Trophoblast cell (in vitro differentiated cells and primary cell): ENCODE measurements at regions not wholly inside any gene's neighbourhood (a gene's known extent, or its start where the extent isn't known, plus 50 kb on each side); places are given as distances from the start of the nearest gene placed in this dataset.

Experiments
- DNase-seq, 2 donors: peaks; one replicate each; pipeline ENCODE4 v3.0.0-alpha.2; 2016
- H2AFZ ChIP-seq: 2 replicates; pipeline ENCODE4 v1.6.1; 2013; ENCODE audit warnings: low read length, moderate library complexity, mild to moderate bottlenecking; ENCODE audit not compliant: insufficient read depth, poor library complexity
- H2AK5ac ChIP-seq: 2 replicates; pipeline ENCODE4 v1.6.1; 2013; ENCODE audit warnings: mild to moderate bottlenecking, low read length
- H2BK120ac ChIP-seq: 2 replicates; pipeline ENCODE4 v1.6.1; 2013; ENCODE audit warnings: low read length, mild to moderate bottlenecking, moderate library complexity; ENCODE audit not compliant: insufficient read depth, poor library complexity
- H2BK12ac ChIP-seq: 2 replicates; pipeline ENCODE4 v1.6.1; 2013; ENCODE audit warnings: mild to moderate bottlenecking, low read length, moderate library complexity
- H2BK5ac ChIP-seq: 2 replicates; pipeline ENCODE4 v1.6.1; 2013; ENCODE audit warnings: low read length, low read depth, moderate library complexity, mild to moderate bottlenecking; ENCODE audit not compliant: poor library complexity
- H3K14ac ChIP-seq: 2 replicates; pipeline ENCODE4 v1.6.1; 2013; ENCODE audit warnings: mild to moderate bottlenecking, low read length
- H3K18ac ChIP-seq: 2 replicates; pipeline ENCODE4 v1.6.1; 2013; ENCODE audit warnings: mild to moderate bottlenecking, low read length
- H3K23ac ChIP-seq: 2 replicates; pipeline ENCODE4 v1.6.1; 2013; ENCODE audit warnings: low read length
- H3K27ac ChIP-seq: 2 replicates; pipeline ENCODE4 v1.5.1; 2013; ENCODE audit warnings: low read depth, mild to moderate bottlenecking, inconsistent platforms, low read length, moderate library complexity
- H3K27me3 ChIP-seq: 2 replicates; pipeline ENCODE4 v1.6.1; 2013; ENCODE audit warnings: inconsistent platforms, mild to moderate bottlenecking, low read length, moderate library complexity; ENCODE audit not compliant: insufficient read depth
- H3K36me3 ChIP-seq, 2 experiments: 1 replicate in 1 of 2; 2 replicates in 1 of 2; pipeline ENCODE4 v1.6.1; 2013; ENCODE audit warnings: low read length in 2 of 2, mild to moderate bottlenecking in 2 of 2, moderate library complexity in 1 of 2; ENCODE audit not compliant: insufficient read depth in 2 of 2, control insufficient read depth in 1 of 2
- H3K4ac ChIP-seq: 2 replicates; pipeline ENCODE4 v1.6.1; 2013; ENCODE audit warnings: low read depth, mild to moderate bottlenecking, low read length, moderate library complexity
- H3K4me1 ChIP-seq, 2 experiments: 1 replicate in 1 of 2; 2 replicates in 1 of 2; pipeline ENCODE4 v1.6.1; 2013; ENCODE audit warnings: low read length in 2 of 2, mild to moderate bottlenecking in 2 of 2, moderate library complexity in 1 of 2; ENCODE audit not compliant: insufficient read depth in 2 of 2, control insufficient read depth in 1 of 2
- H3K4me2 ChIP-seq: 2 replicates; pipeline ENCODE4 v1.6.1; 2013; ENCODE audit warnings: inconsistent platforms, mild to moderate bottlenecking, low read length, moderate library complexity
- H3K4me3 ChIP-seq: 2 replicates; pipeline ENCODE4 v1.5.1; 2013; ENCODE audit warnings: mild to moderate bottlenecking, low read depth, low read length, inconsistent platforms
- H3K79me1 ChIP-seq: one replicate; pipeline ENCODE4 v1.6.1; 2013; ENCODE audit warnings: low read length
- H3K79me2 ChIP-seq: 2 replicates; pipeline ENCODE4 v1.6.1; 2013; ENCODE audit warnings: low read length, mild to moderate bottlenecking; ENCODE audit not compliant: control insufficient read depth, insufficient read depth, poor library complexity
- H3K9ac ChIP-seq: 2 replicates; pipeline ENCODE4 v1.6.1; 2013; ENCODE audit warnings: mild to moderate bottlenecking, low read length
- H3K9me3 ChIP-seq: 2 replicates; pipeline ENCODE4 v1.6.1; 2013; ENCODE audit warnings: low read depth, mild to moderate bottlenecking, control low read depth, inconsistent platforms, low read length; ENCODE audit not compliant: insufficient read depth
- H4K12ac ChIP-seq: 2 replicates; pipeline ENCODE4 v1.6.1; 2013; ENCODE audit warnings: low read depth, mild to moderate bottlenecking, low read length, moderate library complexity
- H4K8ac ChIP-seq: 2 replicates; pipeline ENCODE4 v1.6.1; 2013; ENCODE audit warnings: low read depth, mild to moderate bottlenecking, low read length, moderate library complexity
- H4K91ac ChIP-seq: one replicate; pipeline ENCODE4 v1.6.1; 2013; ENCODE audit warnings: low read depth, mild to moderate bottlenecking, low read length, moderate library complexity
- WGBS: extraction: QIAGEN DNeasy Blood & Tissue Kit; methylation state at CpG from one replicate; pipeline ENCODE4 v1.1.7; 2013; ENCODE audit warnings: missing lambda C conversion rate; ENCODE audit not compliant: insufficient read length, insufficient coverage; ENCODE audit errors: extremely low coverage; 5-methylcytosine and 5-hydroxymethylcytosine counted together

DNA sequence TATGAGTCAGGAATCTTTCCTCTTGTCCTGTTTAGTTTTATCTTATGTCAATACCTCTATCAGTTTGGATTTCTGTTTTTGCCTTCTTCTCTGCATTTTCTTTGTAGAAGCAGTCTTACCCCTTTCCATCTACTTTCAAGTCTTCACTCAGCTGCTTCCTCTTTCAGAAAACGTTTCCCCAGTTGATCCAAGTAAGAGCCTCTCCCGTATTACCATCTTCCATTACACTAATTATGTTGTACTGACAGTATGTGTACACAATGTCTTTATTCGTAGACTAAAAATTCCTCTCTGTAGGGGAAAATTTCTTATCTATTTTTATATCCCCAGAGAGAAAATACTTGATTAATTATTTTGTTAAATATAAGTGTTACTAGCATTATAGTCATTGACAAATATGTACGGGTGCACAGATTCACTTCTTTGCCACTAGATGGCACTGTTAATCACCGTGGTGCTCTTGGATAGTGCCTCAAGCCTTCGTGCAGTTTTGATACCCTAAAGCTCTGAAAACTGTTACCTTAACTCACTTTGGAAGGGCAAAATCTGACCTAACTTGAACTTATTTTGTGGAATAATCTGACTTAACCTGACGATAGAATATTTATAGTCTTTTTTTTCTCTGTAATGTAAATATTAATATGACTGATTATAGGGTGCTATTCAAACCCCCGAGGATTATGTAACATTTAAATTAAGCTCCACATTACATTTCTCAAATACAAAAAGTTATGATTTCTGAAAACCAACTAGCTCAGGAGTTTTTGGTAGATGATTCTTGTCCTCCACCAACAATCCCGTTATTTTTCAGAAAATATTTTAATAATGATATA is 74.2 kb upstream of the POU1F1 start:
- H4K91ac ChIP-seq: no peak overlapping the region
- H3K9me3 ChIP-seq: no peaks in the 10 kb centered on the region
- H2AK5ac ChIP-seq: no peak overlapping the region
- H3K18ac ChIP-seq: no peak overlapping the region
- WGBS: no CpG with 5 or more reads among the region's 9 CpGs
- no peak overlapping the region for H3K14ac ChIP-seq
- DNase-seq: peak; percentile 21 to 85
- no peak overlapping the region for H4K12ac ChIP-seq
- H3K4me3 ChIP-seq: no peak overlapping the region
- H3K79me2 ChIP-seq: no peaks in the 10 kb centered on the region
- no peak overlapping the region for H2AFZ ChIP-seq
- no peak overlapping the region for H2BK5ac ChIP-seq
- no peak overlapping the region for H2BK120ac ChIP-seq
- no peaks in the 10 kb centered on the region for H3K79me1 ChIP-seq
- no peak overlapping the region for H3K23ac ChIP-seq
- H3K36me3 ChIP-seq: no peaks in the 10 kb centered on the region
- no peak overlapping the region for H3K9ac ChIP-seq
- no peak overlapping the region for H2BK12ac ChIP-seq
- H4K8ac ChIP-seq: no peak overlapping the region
- no peaks in the 10 kb centered on the region for H3K4me1 ChIP-seq
- no peak overlapping the region for H3K27ac ChIP-seq
- no peak overlapping the region for H3K4me2 ChIP-seq
- no peaks in the 10 kb centered on the region for H3K27me3 ChIP-seq
- no peak overlapping the region for H3K4ac ChIP-seq

DNA sequence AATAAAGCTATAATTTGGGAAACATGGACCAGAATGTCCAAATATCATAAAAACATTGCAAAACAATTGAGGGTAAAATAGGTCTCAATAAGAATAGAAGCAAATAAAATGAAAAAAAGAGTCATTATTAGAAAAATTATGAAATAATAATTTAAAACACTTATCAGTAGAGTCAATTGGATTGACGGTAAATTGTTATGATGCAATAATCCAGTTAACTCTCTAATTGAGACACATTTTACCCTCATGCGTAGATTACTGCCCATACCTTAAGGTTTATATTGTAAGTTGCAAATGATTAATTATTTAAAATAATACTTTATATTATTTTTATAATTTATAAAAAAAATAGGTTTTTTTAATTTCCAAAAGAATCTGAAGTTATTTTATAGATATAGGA is 73.4 kb upstream of the POU1F1 start:
- H3K9ac ChIP-seq: no peak overlapping the region
- no peak overlapping the region for H2BK120ac ChIP-seq
- H2AK5ac ChIP-seq: no peak overlapping the region
- H4K91ac ChIP-seq: no peak overlapping the region
- no peak overlapping the region for H3K4ac ChIP-seq
- H2AFZ ChIP-seq: no peak overlapping the region
- WGBS: no CpG with 5 or more reads among the region's 2 CpGs
- H3K18ac ChIP-seq: no peak overlapping the region
- H3K79me2 ChIP-seq: no peaks in the 10 kb centered on the region
- H3K36me3 ChIP-seq: no peaks in the 10 kb centered on the region
- H3K4me3 ChIP-seq: no peak overlapping the region
- H3K23ac ChIP-seq: no peak overlapping the region
- H3K27ac ChIP-seq: no peak overlapping the region
- no peak overlapping the region for H2BK5ac ChIP-seq
- H3K4me2 ChIP-seq: no peak overlapping the region
- H3K27me3 ChIP-seq: no peaks in the 10 kb centered on the region
- H4K12ac ChIP-seq: no peak overlapping the region
- no peak overlapping the region for H2BK12ac ChIP-seq
- no peak for DNase-seq
- no peak overlapping the region for H4K8ac ChIP-seq
- no peaks in the 10 kb centered on the region for H3K9me3 ChIP-seq
- no peak overlapping the region for H3K14ac ChIP-seq
- H3K79me1 ChIP-seq: no peaks in the 10 kb centered on the region
- H3K4me1 ChIP-seq: no peaks in the 10 kb centered on the region

DNA sequence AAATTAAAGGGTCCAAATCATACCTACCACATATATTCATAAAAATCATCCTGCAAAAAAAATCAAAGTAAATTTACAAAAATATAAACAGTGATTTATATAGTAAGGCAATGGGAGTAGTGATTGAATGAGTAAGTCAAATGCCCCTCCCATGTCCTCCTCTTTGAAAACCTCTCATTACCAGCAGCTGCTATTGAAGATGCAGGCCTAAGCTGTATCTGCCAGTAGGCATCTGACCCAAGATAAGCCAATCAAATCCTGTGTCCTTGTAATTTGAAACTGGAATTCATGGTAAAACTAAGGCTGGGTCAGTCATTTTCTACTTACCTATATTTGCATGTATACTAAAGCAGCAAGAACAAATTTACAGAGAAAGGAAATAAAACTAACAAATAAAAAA is 60.4 kb upstream of the POU1F1 start:
- Histone ChIP-seq H3K4me2 (no peak overlapping the region), H3K79me1 (peaks cover 3% of the 10 kb centered on the region), H3K4me1 (peaks cover 0 to 4% of the 10 kb centered on the region in 2 experiments), H3K9me3 (no peaks in the 10 kb centered on the region), H3K9ac (no peak overlapping the region), H3K27ac (no peak overlapping the region), H3K4me3 (no peak overlapping the region), H3K23ac (no peak overlapping the region), H4K8ac (no peak overlapping the region), H2AFZ (no peak overlapping the region), H2BK5ac (no peak overlapping the region), H3K36me3 (no peaks in the 10 kb centered on the region), H4K91ac (no peak overlapping the region), H3K4ac (no peak overlapping the region), H2BK120ac (no peak overlapping the region), H2BK12ac (no peak overlapping the region), H3K18ac (no peak overlapping the region), H4K12ac (no peak overlapping the region), H2AK5ac (no peak overlapping the region), H3K14ac (no peak overlapping the region), H3K27me3 (no peaks in the 10 kb centered on the region), H3K79me2 (no peaks in the 10 kb centered on the region)
- no peak for DNase-seq

DNA sequence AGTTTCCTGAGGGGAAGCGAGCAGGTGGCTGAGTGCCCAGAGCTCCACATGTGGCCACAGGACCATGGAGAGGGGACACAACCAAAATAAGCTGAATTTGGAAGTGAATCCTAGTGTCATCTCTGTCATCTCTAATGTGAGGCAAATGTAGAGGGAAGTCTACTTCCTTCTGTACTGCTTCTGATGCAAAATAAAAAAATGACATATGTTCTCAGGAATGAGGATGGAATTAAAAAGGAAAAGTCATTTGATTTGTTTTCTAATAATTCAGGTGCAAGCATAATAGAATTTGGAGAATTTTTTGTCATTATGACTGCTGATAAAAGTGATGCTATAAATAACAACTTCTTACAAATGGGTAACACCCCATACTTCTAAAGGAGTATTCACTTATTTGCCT is 59.5 kb upstream of the POU1F1 start:
- H2BK120ac ChIP-seq: no peak overlapping the region
- no peak for DNase-seq
- no peak overlapping the region for H3K4me3 ChIP-seq
- no peak overlapping the region for H2AK5ac ChIP-seq
- peaks cover 3% of the 10 kb centered on the region for H3K79me1 ChIP-seq
- H3K4ac ChIP-seq: no peak overlapping the region
- no peak overlapping the region for H3K9ac ChIP-seq
- H2AFZ ChIP-seq: no peak overlapping the region
- no peak overlapping the region for H3K14ac ChIP-seq
- H2BK5ac ChIP-seq: no peak overlapping the region
- no peak overlapping the region for H4K8ac ChIP-seq
- H3K4me2 ChIP-seq: no peak overlapping the region
- no peak overlapping the region for H4K12ac ChIP-seq
- no peaks in the 10 kb centered on the region for H3K27me3 ChIP-seq
- WGBS: no CpG with 5 or more reads among the region's 1 CpG
- no peaks in the 10 kb centered on the region for H3K9me3 ChIP-seq
- H3K36me3 ChIP-seq: no peaks in the 10 kb centered on the region
- peaks cover 0 to 4% of the 10 kb centered on the region in 2 experiments for H3K4me1 ChIP-seq
- no peaks in the 10 kb centered on the region for H3K79me2 ChIP-seq
- H4K91ac ChIP-seq: no peak overlapping the region
- H2BK12ac ChIP-seq: peak overlapping the region; percentile 61
- H3K23ac ChIP-seq: no peak overlapping the region
- no peak overlapping the region for H3K27ac ChIP-seq
- H3K18ac ChIP-seq: no peak overlapping the region
